ENCODE measurements at regions not wholly inside any gene's neighbourhood (a gene's known extent, or its start where the extent isn't known, plus 50 kb on each side); places are given as distances from the start of the nearest gene placed in this dataset.

DNA sequence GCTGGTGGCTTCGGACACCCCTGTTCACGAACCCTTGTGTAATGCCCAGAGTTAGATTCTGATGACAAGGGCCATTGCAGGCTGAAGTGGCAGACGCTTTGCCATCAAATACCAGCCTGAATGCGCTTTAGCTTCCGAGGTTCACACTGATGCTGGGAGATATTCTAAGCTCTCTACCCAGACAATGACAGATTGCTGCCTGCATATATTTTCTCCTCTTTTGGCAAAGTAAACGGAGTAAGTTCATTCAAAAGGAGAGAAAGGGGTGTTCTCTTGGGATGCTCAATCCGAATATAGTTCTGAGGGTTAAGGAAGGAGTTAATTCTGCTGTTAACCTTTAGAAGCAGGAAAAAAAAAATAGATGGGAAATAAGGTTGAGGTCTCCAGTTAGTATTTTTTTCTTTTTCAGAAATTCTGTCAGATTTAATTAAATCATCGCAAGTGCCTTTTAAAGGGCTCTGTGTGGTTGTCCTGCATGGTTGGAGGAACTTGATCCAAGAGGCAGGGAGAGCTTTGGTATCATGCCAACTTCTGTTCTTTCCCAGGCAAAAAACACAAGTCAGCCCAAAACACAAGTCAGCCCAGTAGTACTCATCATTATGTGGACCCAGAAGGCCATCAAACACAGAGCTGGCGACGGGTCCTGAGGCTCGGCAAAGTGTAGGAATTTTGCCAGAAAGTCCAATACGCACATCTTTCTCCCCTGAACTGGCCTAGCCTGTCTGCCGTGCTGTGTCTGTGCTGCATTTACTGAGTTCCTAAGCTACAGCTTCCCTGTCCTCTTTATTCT lies 70.9 kb upstream of the ST8SIA2 start:
- peaks cover 0 to 21% (median 8%) of the 10 kb centered on the region in 4 donors for H3K4me1 ChIP-seq
- no peaks in the 10 kb centered on the region for H3K36me3 ChIP-seq
- no peak overlapping the region for H3K4me3 ChIP-seq
- 64% methylated on average over 12 of the region's 13 CpGs for WGBS
- H3K9me3 ChIP-seq: no peaks in the 10 kb centered on the region
- TF ChIP-seq, protein P1, sequence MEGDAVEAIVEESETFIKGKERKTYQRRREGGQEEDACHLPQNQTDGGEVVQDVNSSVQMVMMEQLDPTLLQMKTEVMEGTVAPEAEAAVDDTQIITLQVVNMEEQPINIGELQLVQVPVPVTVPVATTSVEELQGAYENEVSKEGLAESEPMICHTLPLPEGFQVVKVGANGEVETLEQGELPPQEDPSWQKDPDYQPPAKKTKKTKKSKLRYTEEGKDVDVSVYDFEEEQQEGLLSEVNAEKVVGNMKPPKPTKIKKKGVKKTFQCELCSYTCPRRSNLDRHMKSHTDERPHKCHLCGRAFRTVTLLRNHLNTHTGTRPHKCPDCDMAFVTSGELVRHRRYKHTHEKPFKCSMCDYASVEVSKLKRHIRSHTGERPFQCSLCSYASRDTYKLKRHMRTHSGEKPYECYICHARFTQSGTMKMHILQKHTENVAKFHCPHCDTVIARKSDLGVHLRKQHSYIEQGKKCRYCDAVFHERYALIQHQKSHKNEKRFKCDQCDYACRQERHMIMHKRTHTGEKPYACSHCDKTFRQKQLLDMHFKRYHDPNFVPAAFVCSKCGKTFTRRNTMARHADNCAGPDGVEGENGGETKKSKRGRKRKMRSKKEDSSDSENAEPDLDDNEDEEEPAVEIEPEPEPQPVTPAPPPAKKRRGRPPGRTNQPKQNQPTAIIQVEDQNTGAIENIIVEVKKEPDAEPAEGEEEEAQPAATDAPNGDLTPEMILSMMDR (IDR thresholded peaks at IDR 0.05): no peak
- TF ChIP-seq POLR2A (IDR thresholded peaks at IDR 0.05; ENCODE audit: low read depth) (no peak), EP300 (IDR thresholded peaks at IDR 0.05) (no peak)
- intact Hi-C loops (cut with DNase I): no loop called here
- H3K27me3 ChIP-seq: peaks cover 0 to 12% (median 0%) of the 10 kb centered on the region in 4 donors
- DNase-seq (ENCODE audit: extremely low spot score): no peak
- H3K27ac ChIP-seq (replicated peaks in 1 of 4): no peak overlapping the region

DNA sequence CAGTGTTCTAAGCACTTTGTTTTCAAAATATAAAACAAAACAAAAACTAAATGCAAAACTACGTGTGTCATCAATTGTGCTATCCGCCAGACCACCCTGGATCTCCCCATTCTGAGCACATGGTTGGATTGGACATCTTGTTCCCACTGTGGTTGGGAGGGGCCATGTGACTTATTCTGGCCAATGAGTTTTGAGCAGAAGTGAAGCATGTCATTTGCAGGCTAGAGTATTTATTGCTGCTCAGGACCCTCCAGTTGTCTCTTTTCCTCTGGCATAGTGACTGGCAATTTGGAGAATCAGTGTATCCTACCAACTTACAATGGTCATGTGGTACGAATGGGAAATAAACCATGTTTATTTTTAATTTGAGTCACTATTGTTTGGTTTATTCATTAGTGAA lies 70.2 kb upstream of the ST8SIA2 start:
- H3K4me1 ChIP-seq: peaks cover 0 to 21% (median 8%) of the 10 kb centered on the region in 4 donors
- H3K4me3 ChIP-seq: no peak overlapping the region
- no peak for DNase-seq (ENCODE audit: extremely low spot score)
- no peaks in the 10 kb centered on the region for H3K9me3 ChIP-seq
- intact Hi-C loops (cut with DNase I): no loop called here
- TF ChIP-seq EP300 (IDR thresholded peaks at IDR 0.05) (no peak), POLR2A (IDR thresholded peaks at IDR 0.05; ENCODE audit: low read depth) (no peak), POLR2AphosphoS5 (IDR thresholded peaks at IDR 0.05) (no peak)
- TF ChIP-seq, protein P1 (IDR thresholded peaks at IDR 0.05): no peak
- WGBS: 72% methylated on average over 3 of the region's 3 CpGs
- no peak overlapping the region for H3K27ac ChIP-seq (replicated peaks in 1 of 4)
- peaks cover 0 to 7% (median 0%) of the 10 kb centered on the region in 4 donors for H3K27me3 ChIP-seq
- no peaks in the 10 kb centered on the region for H3K36me3 ChIP-seq

DNA sequence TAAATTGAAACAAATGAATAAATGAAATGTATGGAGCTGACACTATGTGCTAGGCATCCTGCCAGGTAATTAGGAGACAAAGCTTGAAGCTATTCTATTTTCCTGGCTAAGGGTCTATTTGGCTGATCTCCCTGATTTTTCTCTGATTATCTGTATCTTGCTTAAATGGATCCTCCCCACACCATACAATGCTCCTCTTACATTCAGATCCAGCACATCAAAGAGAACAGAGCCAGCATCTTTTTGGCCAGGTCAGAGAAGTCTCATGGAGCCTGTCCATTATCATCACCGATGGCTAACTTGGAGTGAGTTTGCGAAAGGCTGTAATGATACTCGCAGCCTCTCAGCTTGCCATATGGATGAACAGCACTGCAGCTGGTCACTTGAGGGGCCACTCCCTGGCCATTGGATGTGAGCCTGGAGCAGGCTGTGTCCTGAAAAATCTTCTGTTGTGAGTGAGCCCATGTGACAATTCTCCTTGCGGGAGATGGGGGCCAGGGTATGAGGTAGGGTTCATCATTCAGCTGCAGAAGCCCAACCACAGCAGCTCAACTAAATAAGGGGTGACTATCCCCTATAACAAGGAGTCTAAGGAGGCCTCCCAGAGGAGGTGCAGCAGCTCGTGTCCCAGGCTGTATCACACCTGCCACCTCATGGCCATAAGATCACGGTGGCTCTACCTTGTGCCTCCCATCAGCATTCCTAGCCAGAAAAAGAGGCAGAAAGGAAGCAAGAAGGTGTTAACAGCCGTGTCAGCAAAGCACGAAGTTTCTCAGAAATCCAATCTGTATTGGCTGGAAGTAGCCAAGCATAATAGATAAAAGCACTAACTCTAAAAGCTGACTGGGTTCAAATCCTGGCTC lies 69.3 kb upstream of the ST8SIA2 start:
- H3K36me3 ChIP-seq: no peaks in the 10 kb centered on the region
- no peaks in the 10 kb centered on the region for H3K27me3 ChIP-seq
- no peak overlapping the region for H3K27ac ChIP-seq (replicated peaks in 1 of 4)
- no peaks in the 10 kb centered on the region for H3K9me3 ChIP-seq
- H3K4me3 ChIP-seq: no peak overlapping the region
- intact Hi-C loops (cut with DNase I): no loop called here
- TF ChIP-seq, protein P1 (IDR thresholded peaks at IDR 0.05): no peak
- TF ChIP-seq POLR2A (IDR thresholded peaks at IDR 0.05; ENCODE audit: low read depth): no peak
- no peak for TF ChIP-seq POLR2AphosphoS5 (IDR thresholded peaks at IDR 0.05)
- no peak for TF ChIP-seq EP300 (IDR thresholded peaks at IDR 0.05)
- DNase-seq (ENCODE audit: extremely low spot score): no peak
- H3K4me1 ChIP-seq: peaks cover 0 to 21% (median 8%) of the 10 kb centered on the region in 4 donors
- 88% methylated on average over 8 of the region's 8 CpGs for WGBS

DNA sequence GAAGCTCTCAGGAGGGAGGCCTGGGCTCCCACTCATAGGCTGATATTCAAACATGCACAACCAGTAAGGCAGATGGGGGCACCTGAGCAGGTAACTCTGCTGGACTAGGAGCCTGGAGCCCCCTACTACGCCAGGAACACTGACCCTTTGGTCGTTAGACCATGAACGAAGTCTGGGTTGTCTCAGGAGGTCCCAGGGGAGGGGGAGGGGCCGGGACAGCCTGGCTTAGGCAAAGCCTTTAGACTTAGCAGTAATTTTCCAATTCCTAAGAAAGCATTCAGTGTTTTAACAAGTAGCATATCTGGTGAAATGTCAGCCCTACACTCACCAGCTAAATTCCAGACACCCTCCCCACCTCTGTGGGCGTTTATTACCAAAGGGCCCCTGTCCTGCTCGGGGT lies 67.4 kb upstream of the ST8SIA2 start:
- Histone ChIP-seq H3K27me3 (no peaks in the 10 kb centered on the region), H3K9me3 (no peaks in the 10 kb centered on the region), H3K4me3 (no peak overlapping the region), H3K4me1 (peaks cover 0 to 21% (median 8%) of the 10 kb centered on the region in 4 donors), H3K36me3 (no peaks in the 10 kb centered on the region), H3K27ac (replicated peaks in 1 of 4) (no peak overlapping the region)
- intact Hi-C loops (cut with DNase I): no loop called here
- no peak for TF ChIP-seq EP300 (IDR thresholded peaks at IDR 0.05)
- no peak for TF ChIP-seq POLR2AphosphoS5 (IDR thresholded peaks at IDR 0.05)
- TF ChIP-seq, protein P1 (IDR thresholded peaks at IDR 0.05): no peak
- no peak for TF ChIP-seq POLR2A (IDR thresholded peaks at IDR 0.05; ENCODE audit: low read depth)
- DNase-seq (ENCODE audit: extremely low spot score): no peak
- WGBS: 49% methylated on average over 6 of the region's 6 CpGs
